ENCODE measurements at regions not wholly inside any gene's neighbourhood (a gene's known extent, or its start where the extent isn't known, plus 50 kb on each side); places are given as distances from the start of the nearest gene placed in this dataset.
A peak's percentile ranks its signal among the peaks of the same experiment; 100 is the strongest.

GRCh38 chr5:77948476-77948875 is 172.3 kb upstream of the TBCA start:
- FAIRE-seq (no peak), DNase-seq (ENCODE audit: extremely low spot score, insufficient read length, low read depth) (no peak)

GRCh38 chr5:77947041-77947428 is 170.9 kb upstream of the TBCA start:
- DNase-seq (ENCODE audit: extremely low spot score, insufficient read length, low read depth) (no peak), FAIRE-seq (no peak)

GRCh38 chr5:77946381-77947040 is 170.4 kb upstream of the TBCA start:
- no peak for DNase-seq (ENCODE audit: extremely low spot score, insufficient read length, low read depth)
- no peak for FAIRE-seq

- DNase-seq (ENCODE audit: extremely low spot score, insufficient read length, low read depth) = no peak
- FAIRE-seq = no peak
Measured at GRCh38 chr5:77945874-77946273, 169.7 kb upstream of the TBCA start.

GRCh38 chr5:77944757-77945340 is 168.7 kb upstream of the TBCA start:
- DNase-seq (ENCODE audit: extremely low spot score, insufficient read length, low read depth) (no peak), FAIRE-seq (no peak)

- FAIRE-seq (no peak), DNase-seq (ENCODE audit: extremely low spot score, insufficient read length, low read depth) (no peak)
Measured at GRCh38 chr5:77943851-77944250, 167.7 kb upstream of the TBCA start.

GRCh38 chr5:77942578-77943239 is 166.6 kb upstream of the TBCA start:
- FAIRE-seq = no peak
- DNase-seq (ENCODE audit: extremely low spot score, insufficient read length, low read depth) = no peak

GRCh38 chr5:77937015-77937908 is 161.1 kb upstream of the TBCA start:
- FAIRE-seq = peak; percentile 93

GRCh38 chr5:77936365-77936693 is 160.2 kb upstream of the TBCA start:
- DNase-seq (ENCODE audit: extremely low spot score, insufficient read length, low read depth) = no peak
- no peak for FAIRE-seq

More at GRCh38 chr5:77937015-77937908, 161.1 kb upstream of the TBCA start:
- no peak for DNase-seq (ENCODE audit: extremely low spot score, insufficient read length, low read depth)

GRCh38 chr5:77935506-77936364 is 159.6 kb upstream of the TBCA start:
- FAIRE-seq = peak; percentile 87
- no peak for DNase-seq (ENCODE audit: extremely low spot score, insufficient read length, low read depth)

- no peak for DNase-seq (ENCODE audit: extremely low spot score, insufficient read length, low read depth)
- no peak for FAIRE-seq
Measured at GRCh38 chr5:77928776-77929300, 152.7 kb upstream of the TBCA start.

GRCh38 chr5:77926337-77926736 is 150.2 kb upstream of the TBCA start:
- DNase-seq (ENCODE audit: extremely low spot score, insufficient read length, low read depth) (no peak), FAIRE-seq (no peak)

GRCh38 chr5:77925503-77925902 is 149.4 kb upstream of the TBCA start:
- FAIRE-seq (no peak), DNase-seq (ENCODE audit: extremely low spot score, insufficient read length, low read depth) (no peak)

- FAIRE-seq (no peak), DNase-seq (ENCODE audit: extremely low spot score, insufficient read length, low read depth) (no peak)
Measured at GRCh38 chr5:77924081-77924480, 147.9 kb upstream of the TBCA start.

- DNase-seq (ENCODE audit: extremely low spot score, insufficient read length, low read depth) (no peak), FAIRE-seq (no peak)
Measured at GRCh38 chr5:77923666-77924065, 147.5 kb upstream of the TBCA start.

GRCh38 chr5:77921094-77921768 is 145.1 kb upstream of the TBCA start:
- FAIRE-seq = no peak
- no peak for DNase-seq (ENCODE audit: extremely low spot score, insufficient read length, low read depth)

GRCh38 chr5:77920359-77921058 is 144.4 kb upstream of the TBCA start:
- no peak for DNase-seq (ENCODE audit: extremely low spot score, insufficient read length, low read depth)

GRCh38 chr5:77915346-77915745 is 139.2 kb upstream of the TBCA start:
- no peak for FAIRE-seq
- DNase-seq (ENCODE audit: extremely low spot score, insufficient read length, low read depth) = no peak

More at GRCh38 chr5:77920359-77921058, 144.4 kb upstream of the TBCA start:
- no peak for FAIRE-seq

Measured in GM18507 (cell line).